Osteoblast (primary cell): ENCODE measurements at regions not wholly inside any gene's neighbourhood (a gene's known extent, or its start where the extent isn't known, plus 50 kb on each side); places are given as distances from the start of the nearest gene placed in this dataset.
"Not testable (repeated sequence)": the region's sequence is repeated elsewhere in the genome, so short reads cannot be mapped to it uniquely, and the experiment has no call there.

Experiments used
- DNase-seq: peaks from one replicate; pipeline ENCODE4 v3.0.0; 2011; ENCODE audit warnings: low spot score, mixed read lengths; ENCODE audit not compliant: insufficient read length; ENCODE audit errors: missing footprints
- H2AFZ ChIP-seq: 2 replicates; pipeline ENCODE4 v1.6.0; 2011; ENCODE audit warnings: mild to moderate bottlenecking, low read length
- H3K27ac ChIP-seq: 2 replicates; pipeline ENCODE4 v1.5.1; 2011; ENCODE audit warnings: mild to moderate bottlenecking, low read depth, low read length, moderate library complexity
- H3K27me3 ChIP-seq: 2 replicates; pipeline ENCODE4 v1.6.0; 2012; ENCODE audit warnings: mild to moderate bottlenecking, control low read depth, inconsistent platforms, low read length, moderate library complexity; ENCODE audit not compliant: insufficient read depth
- H3K36me3 ChIP-seq: 2 replicates; pipeline ENCODE4 v1.5.1; 2011; ENCODE audit warnings: mild to moderate bottlenecking, low read length, control low read depth, moderate library complexity; ENCODE audit not compliant: insufficient read depth
- H3K4me1 ChIP-seq: 2 replicates; pipeline ENCODE4 v1.5.1; 2011; ENCODE audit warnings: mild to moderate bottlenecking, low read length, control low read depth, moderate library complexity; ENCODE audit not compliant: insufficient read depth
- H3K4me2 ChIP-seq: 2 replicates; pipeline ENCODE4 v1.6.0; 2011; ENCODE audit warnings: mild to moderate bottlenecking, low read length; ENCODE audit not compliant: insufficient read depth
- H3K4me3 ChIP-seq: fragments of 200-600 bp; sonication (generic); 3 replicates; pipeline ENCODE4 v1.5.1; 2012; ENCODE audit warnings: mild to moderate bottlenecking, low read length, inconsistent platforms; ENCODE audit not compliant: insufficient read depth
- H3K79me2 ChIP-seq: 2 replicates; pipeline ENCODE4 v1.6.0; 2012; ENCODE audit warnings: mild to moderate bottlenecking, low read length, control low read depth, inconsistent platforms; ENCODE audit not compliant: insufficient read depth
- H3K9me3 ChIP-seq: 2 replicates; pipeline ENCODE4 v1.5.1; 2011; ENCODE audit warnings: low read depth, low read length, control low read depth
- H4K20me1 ChIP-seq: 2 replicates; pipeline ENCODE4 v1.6.0; 2012; ENCODE audit warnings: mild to moderate bottlenecking, low read length, control low read depth; ENCODE audit not compliant: insufficient read depth
- TF ChIP-seq, protein P1 (sequence below): IDR thresholded peaks from 2 replicates; pipeline ENCODE4 v1.5.1; 2011; ENCODE audit warnings: mild to moderate bottlenecking, low read depth, low read length, moderate library complexity; ENCODE audit errors: extremely low read depth

DNA sequence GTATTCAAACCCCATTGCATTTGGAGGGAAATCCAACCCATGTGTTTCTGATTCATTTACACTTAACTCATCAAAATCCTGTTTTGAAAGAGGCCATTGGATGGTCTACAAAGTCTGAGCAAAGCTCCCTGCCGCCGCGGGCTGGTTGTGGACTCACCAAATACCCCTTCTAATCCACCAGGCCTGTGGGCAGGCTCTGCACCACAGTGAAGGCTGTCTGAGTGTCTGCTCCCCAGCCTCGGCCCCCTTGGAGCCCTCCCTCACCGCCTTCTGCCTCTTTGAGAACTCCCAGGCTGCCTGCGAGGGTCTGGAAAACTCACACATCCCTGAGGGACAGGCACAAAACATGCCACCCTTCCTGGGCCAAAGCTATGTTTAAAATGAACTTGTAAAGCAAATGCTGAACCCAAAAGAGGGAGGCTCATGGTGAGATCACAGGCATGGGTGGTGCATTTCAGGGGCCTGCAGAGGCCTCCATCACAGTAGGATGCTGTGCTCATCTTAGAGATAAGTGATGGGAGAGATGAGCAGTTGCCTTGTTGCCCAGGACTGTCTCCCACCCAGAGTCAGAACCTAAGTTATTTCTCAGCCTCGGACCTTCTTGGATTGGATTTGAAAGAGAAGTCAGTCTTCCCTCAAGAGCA lies 225.0 kb downstream of the CYP26B1 start:
- Histone ChIP-seq H3K79me2 (no peaks in the 10 kb centered on the region), H3K36me3 (no peaks in the 10 kb centered on the region), H2AFZ (no peak overlapping the region), H3K4me1 (no peaks in the 10 kb centered on the region), H3K4me2 (no peak overlapping the region), H3K4me3 (no peak overlapping the region), H3K27ac (no peak overlapping the region), H3K27me3 (no peaks in the 10 kb centered on the region), H4K20me1 (no peaks in the 10 kb centered on the region), H3K9me3 (no peaks in the 10 kb centered on the region)
- DNase-seq, result peak; percentile 69
- TF ChIP-seq, protein P1, sequence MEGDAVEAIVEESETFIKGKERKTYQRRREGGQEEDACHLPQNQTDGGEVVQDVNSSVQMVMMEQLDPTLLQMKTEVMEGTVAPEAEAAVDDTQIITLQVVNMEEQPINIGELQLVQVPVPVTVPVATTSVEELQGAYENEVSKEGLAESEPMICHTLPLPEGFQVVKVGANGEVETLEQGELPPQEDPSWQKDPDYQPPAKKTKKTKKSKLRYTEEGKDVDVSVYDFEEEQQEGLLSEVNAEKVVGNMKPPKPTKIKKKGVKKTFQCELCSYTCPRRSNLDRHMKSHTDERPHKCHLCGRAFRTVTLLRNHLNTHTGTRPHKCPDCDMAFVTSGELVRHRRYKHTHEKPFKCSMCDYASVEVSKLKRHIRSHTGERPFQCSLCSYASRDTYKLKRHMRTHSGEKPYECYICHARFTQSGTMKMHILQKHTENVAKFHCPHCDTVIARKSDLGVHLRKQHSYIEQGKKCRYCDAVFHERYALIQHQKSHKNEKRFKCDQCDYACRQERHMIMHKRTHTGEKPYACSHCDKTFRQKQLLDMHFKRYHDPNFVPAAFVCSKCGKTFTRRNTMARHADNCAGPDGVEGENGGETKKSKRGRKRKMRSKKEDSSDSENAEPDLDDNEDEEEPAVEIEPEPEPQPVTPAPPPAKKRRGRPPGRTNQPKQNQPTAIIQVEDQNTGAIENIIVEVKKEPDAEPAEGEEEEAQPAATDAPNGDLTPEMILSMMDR, result no peak

DNA sequence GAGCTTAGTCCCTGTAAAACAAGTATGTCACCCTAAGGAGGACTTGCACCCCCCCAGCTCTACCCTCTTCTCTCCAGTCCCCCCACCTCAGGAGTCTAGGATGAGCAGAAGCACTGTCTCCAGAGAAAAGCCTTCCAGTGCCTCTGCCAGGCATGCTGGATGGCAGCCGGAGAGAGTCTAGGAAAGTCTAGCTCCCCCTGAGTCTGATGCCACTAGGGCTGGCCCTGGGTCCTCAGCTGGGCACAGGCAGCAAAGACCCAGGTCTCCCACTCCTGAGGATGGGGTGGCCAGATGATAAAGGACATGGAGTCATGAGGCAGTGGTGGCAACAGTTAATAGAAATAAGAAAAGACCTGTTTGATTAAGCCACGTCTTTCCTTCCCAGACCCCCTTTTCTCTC lies 225.6 kb downstream of the CYP26B1 start:
- H3K4me1 ChIP-seq, result no peaks in the 10 kb centered on the region
- no peak overlapping the region for H3K27ac ChIP-seq

DNA sequence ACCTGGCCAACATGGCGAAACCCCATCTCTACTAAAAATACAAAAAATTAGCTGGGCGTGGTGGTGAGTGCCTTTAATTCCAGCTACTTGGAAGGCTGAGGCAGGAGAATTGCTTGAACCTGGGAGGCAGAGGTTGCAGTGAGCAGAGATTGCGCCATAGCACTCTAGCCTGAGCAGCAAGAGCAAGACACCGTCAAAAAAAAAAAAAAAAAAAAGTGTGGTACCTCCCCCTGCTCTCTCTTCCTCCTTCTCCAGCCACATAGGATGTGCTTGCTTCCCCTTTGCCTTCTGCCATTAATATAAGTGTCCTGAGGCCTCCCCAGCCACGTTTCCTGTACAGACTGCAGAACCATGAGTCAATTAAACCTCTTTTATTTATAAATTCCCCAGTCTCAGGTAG lies 226.8 kb downstream of the CYP26B1 start:
- H3K4me2 ChIP-seq, H3K36me3 ChIP-seq, H3K79me2 ChIP-seq, H2AFZ ChIP-seq, H4K20me1 ChIP-seq, H3K9me3 ChIP-seq, H3K4me3 ChIP-seq, H3K27me3 ChIP-seq, H3K4me1 ChIP-seq, H3K27ac ChIP-seq, DNase-seq: not testable (repeated sequence)

More for the DNA sequence above, 225.6 kb downstream of the CYP26B1 start:
- no peak for DNase-seq
- H3K4me2 ChIP-seq, result no peak overlapping the region
- H3K36me3 ChIP-seq, result no peaks in the 10 kb centered on the region
- H3K9me3 ChIP-seq, result no peaks in the 10 kb centered on the region
- H3K4me3 ChIP-seq, result no peak overlapping the region
- no peaks in the 10 kb centered on the region for H4K20me1 ChIP-seq
- TF ChIP-seq, protein P1, result no peak
- no peaks in the 10 kb centered on the region for H3K27me3 ChIP-seq
- no peaks in the 10 kb centered on the region for H3K79me2 ChIP-seq
- H2AFZ ChIP-seq, result no peak overlapping the region

DNA sequence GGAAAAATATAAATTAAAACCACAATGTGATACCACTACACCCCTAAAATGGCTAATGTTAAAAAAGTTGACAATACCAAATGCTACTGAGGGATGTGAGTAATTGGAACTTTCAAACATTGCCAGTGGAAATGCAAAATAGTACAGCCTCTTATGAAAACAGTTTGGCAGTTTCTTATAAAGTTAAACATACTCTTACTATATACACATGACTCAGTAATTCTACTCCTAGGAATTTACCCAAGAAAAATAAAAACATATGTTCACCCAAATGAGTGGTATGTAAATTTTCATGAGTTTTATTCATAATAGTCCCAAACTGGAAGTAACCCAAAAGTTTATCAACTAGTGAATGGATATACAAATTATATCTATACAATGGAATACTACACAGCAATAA lies 228.0 kb downstream of the CYP26B1 start:
- no peak overlapping the region for H2AFZ ChIP-seq
- no peak overlapping the region for H3K27ac ChIP-seq
- H3K9me3 ChIP-seq, result no peaks in the 10 kb centered on the region
- H3K36me3 ChIP-seq, result no peaks in the 10 kb centered on the region
- H3K79me2 ChIP-seq, result no peaks in the 10 kb centered on the region
- no peaks in the 10 kb centered on the region for H3K27me3 ChIP-seq
- H3K4me3 ChIP-seq, result no peak overlapping the region
- no peak for DNase-seq
- TF ChIP-seq, protein P1, result no peak
- H4K20me1 ChIP-seq, result no peaks in the 10 kb centered on the region
- no peaks in the 10 kb centered on the region for H3K4me1 ChIP-seq
- no peak overlapping the region for H3K4me2 ChIP-seq
